Right lobe of liver (tissue), 6 donors: ENCODE measurements at regions not wholly inside any gene's neighbourhood (a gene's known extent, or its start where the extent isn't known, plus 50 kb on each side); places are given as distances from the start of the nearest gene placed in this dataset.

Experiments
- ATAC-seq, 4 donors: fragments of 200-7000 bp; cut with Tn5 transposase; one replicate each; pipeline ENCODE4 v1.9.1; 2020; ENCODE audit warnings: mild to moderate bottlenecking in 4 of 4, moderate library complexity in 4 of 4
- DNase-seq, 3 donors: peaks; one replicate each; pipeline ENCODE4 v3.0.0-alpha.2; 2020
- H3K27ac ChIP-seq, 3 donors: fragments of 200-600 bp; one replicate each; pipeline ENCODE4 v1.8.0; 2022
- H3K27me3 ChIP-seq, 2 donors: fragments of 200-600 bp; one replicate each; pipeline ENCODE4 v1.8.0; 2022
- H3K36me3 ChIP-seq, 4 donors: fragments of 200-600 bp; sonication (generic) in 1 of 4; one replicate each; pipeline versions ENCODE4 v1.5.1 to v1.8.0; 2017 to 2022; ENCODE audit warnings: control low read depth in 1 of 4
- H3K4me1 ChIP-seq, 4 donors: fragments of 200-600 bp; sonication (generic) in 1 of 4; one replicate each; pipeline versions ENCODE4 v1.5.1 to v1.8.0; 2017 to 2022; ENCODE audit warnings: control low read depth in 1 of 4
- H3K4me3 ChIP-seq, 3 donors: fragments of 200-600 bp; one replicate each; pipeline ENCODE4 v1.8.0; 2022
- H3K9me3 ChIP-seq, 4 donors: fragments of 200-600 bp; sonication (generic) in 1 of 4; one replicate each; pipeline versions ENCODE4 v1.5.1 to v1.8.0; 2017 to 2022; ENCODE audit warnings: control low read depth in 1 of 4
- POLR2A ChIP-seq: fragments of 450-650 bp; IDR thresholded peaks from one replicate; pipeline ENCODE4 v1.6.1; 2017; ENCODE audit warnings: antibody characterized with exemption, mild to moderate bottlenecking
- WGBS: methylation state at CpG from one replicate; pipeline ENCODE4 v1.1.6; 2018; ENCODE audit warnings: low coverage, low lambda C conversion rate; ENCODE audit not compliant: insufficient coverage; ENCODE audit errors: missing lambda C conversion rate; 5-methylcytosine and 5-hydroxymethylcytosine counted together
- intact Hi-C, 2 donors: fragments of 100-400 bp; cut with DNase I; formaldehyde crosslinking; loops; one replicate each; pipeline versions ENCODE4 v1.11.2 to v1.14.1; 2022
- TF ChIP-seq, protein P1 (sequence below), 4 donors: fragments of 200-600 bp in 3 of 4; fragments of 450-650 bp in 1 of 4; IDR thresholded peaks; one replicate each; pipeline versions ENCODE4 v1.5.1 to v1.8.0; 2016 to 2022; ENCODE audit warnings: antibody characterized with exemption in 4 of 4, mild to moderate bottlenecking in 2 of 4
- donor health status: DM: no; HTN: yes; CAD: no.
- donor health status: DM: no; HTN: no; CAD: no.
- donor health status: DM: no; HTN: no; CAD: no.
- donor health status: DM: no; HTN: yes; CAD: no.
- donor health status: DM: no; HTN: yes; CAD: no.

DNA sequence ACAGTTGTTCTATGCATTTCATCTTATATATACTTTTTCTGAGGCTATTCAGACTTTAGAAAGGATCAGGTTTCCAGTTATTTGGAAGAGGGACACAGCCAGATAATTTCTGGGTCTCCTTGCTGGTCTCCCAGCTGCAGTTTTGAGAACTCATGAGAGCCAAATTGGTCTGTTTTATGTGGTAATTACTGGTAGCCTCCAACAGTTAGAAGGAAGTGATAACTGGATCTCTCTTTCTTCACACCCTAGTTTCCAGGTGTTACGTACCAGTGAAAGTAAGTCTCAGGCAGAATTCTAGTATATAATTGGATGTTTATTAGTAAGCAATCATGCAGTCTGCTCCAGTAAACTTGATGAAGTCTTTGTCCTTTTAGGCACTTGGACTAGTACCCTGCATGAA, 63.2 kb upstream of the RPS23 start:
- intact Hi-C loops = no loop called here
- WGBS = 89% methylated on average over 1 of the region's 1 CpG

DNA sequence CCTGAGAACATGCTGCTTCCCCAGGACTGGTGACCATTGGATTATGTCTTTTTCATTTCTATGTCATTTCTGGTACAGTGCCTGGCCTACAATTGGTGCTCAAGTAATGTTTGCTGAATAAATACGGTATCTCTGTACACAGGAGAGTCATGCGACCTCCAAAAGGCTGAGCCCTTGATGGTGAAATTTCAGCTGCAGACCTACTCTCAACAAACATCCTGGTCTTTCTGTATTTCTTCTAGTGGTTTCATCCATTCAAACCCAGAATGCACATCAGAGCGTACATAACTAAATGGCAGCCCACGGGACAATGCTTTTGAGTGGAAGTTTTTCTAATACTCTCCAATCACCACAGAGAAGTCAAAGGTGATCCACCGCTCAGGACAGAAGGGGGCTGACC, 62.6 kb upstream of the RPS23 start:
- ATAC-seq = no peak
- 51% methylated on average over 4 of the region's 5 CpGs for WGBS

More for the DNA sequence above, 63.2 kb upstream of the RPS23 start:
- Histone ChIP-seq H3K36me3 (no peaks in the 10 kb centered on the region), H3K9me3 (no peaks in the 10 kb centered on the region), H3K27me3 (no peaks in the 10 kb centered on the region), H3K27ac (no peak overlapping the region), H3K4me3 (no peak overlapping the region), H3K4me1 (peaks cover 0 to 5% (median 0%) of the 10 kb centered on the region in 4 donors)
- no peak for TF ChIP-seq POLR2A
- TF ChIP-seq, protein P1, sequence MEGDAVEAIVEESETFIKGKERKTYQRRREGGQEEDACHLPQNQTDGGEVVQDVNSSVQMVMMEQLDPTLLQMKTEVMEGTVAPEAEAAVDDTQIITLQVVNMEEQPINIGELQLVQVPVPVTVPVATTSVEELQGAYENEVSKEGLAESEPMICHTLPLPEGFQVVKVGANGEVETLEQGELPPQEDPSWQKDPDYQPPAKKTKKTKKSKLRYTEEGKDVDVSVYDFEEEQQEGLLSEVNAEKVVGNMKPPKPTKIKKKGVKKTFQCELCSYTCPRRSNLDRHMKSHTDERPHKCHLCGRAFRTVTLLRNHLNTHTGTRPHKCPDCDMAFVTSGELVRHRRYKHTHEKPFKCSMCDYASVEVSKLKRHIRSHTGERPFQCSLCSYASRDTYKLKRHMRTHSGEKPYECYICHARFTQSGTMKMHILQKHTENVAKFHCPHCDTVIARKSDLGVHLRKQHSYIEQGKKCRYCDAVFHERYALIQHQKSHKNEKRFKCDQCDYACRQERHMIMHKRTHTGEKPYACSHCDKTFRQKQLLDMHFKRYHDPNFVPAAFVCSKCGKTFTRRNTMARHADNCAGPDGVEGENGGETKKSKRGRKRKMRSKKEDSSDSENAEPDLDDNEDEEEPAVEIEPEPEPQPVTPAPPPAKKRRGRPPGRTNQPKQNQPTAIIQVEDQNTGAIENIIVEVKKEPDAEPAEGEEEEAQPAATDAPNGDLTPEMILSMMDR (IDR thresholded peaks at IDR 0.05) = no peak
- DNase-seq = no peak
- ATAC-seq = no peak

DNA sequence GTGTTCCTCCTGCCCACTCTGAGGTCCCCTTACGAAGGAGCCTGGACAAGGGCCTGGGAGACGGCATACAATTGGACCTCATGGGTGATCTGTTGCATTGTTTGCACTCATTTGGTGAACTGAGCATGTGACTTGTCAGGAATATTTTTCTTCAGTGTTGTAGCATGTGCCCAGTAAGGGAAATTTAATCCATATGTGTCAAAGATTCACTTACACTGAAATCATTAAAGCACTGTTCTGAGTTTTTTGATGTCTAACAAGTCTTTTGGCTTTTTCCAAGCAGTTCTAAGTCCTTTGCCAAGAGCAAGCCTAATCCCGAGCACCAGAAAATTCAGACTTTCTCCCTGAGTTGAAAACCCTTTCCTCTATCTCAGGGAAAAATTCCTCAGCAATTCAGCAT, 61.6 kb upstream of the RPS23 start:
- Histone ChIP-seq H3K27ac (no peak overlapping the region), H3K36me3 (no peaks in the 10 kb centered on the region), H3K4me1 (peaks cover 0 to 2% (median 0%) of the 10 kb centered on the region in 4 donors), H3K4me3 (no peak overlapping the region), H3K9me3 (no peaks in the 10 kb centered on the region), H3K27me3 (no peaks in the 10 kb centered on the region)
- TF ChIP-seq POLR2A = no peak
- TF ChIP-seq, protein P1 (IDR thresholded peaks at IDR 0.05) = no peak
- no peak for ATAC-seq
- DNase-seq = no peak
- WGBS = 82% methylated on average over 3 of the region's 3 CpGs
- intact Hi-C loops = no loop called here

More for the DNA sequence above, 62.6 kb upstream of the RPS23 start:
- H3K4me1 ChIP-seq = peaks cover 0 to 5% (median 0%) of the 10 kb centered on the region in 4 donors
- no peak for TF ChIP-seq POLR2A
- TF ChIP-seq, protein P1 (IDR thresholded peaks at IDR 0.05) = no peak
- H3K36me3 ChIP-seq = no peaks in the 10 kb centered on the region
- intact Hi-C loops = no loop called here
- no peak overlapping the region for H3K27ac ChIP-seq
- H3K4me3 ChIP-seq = no peak overlapping the region
- no peaks in the 10 kb centered on the region for H3K27me3 ChIP-seq
- no peak for DNase-seq
- no peaks in the 10 kb centered on the region for H3K9me3 ChIP-seq

DNA sequence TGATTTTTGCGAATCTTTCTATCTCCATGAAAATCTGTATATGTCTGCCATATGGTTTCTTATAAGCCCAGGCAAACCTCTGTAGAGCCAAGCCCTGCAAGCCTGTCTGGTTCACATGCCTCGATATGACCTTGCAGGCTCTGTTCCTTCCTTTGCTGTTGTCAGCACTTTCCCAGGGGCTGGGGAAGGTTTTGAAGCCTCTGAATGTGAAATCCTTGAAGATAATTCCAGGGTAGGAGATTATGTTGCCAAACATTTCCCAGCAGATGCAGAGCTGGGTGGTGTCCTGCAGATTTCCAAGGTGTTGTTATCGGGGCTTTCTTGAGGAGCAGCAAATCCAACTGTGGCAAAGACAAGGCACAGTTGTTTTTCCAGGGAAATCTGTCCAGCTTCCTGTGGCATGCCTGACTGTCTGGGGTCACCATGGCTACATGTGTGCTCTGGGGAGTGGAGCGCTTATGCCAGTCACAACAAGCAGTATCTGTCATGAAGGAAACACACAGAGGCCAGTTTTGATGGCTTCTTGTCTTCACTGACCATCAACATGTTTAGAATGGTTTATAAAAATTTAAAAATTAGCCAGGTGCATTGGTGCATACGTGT, 60.7 kb upstream of the RPS23 start:
- DNase-seq (no peak), ATAC-seq (no peak)
- Histone ChIP-seq H3K4me3 (no peak overlapping the region), H3K9me3 (no peaks in the 10 kb centered on the region), H3K4me1 (no peaks in the 10 kb centered on the region), H3K27ac (no peak overlapping the region), H3K36me3 (no peaks in the 10 kb centered on the region), H3K27me3 (no peaks in the 10 kb centered on the region)
- TF ChIP-seq, protein P1 (IDR thresholded peaks at IDR 0.05) = no peak
- TF ChIP-seq POLR2A = no peak
- intact Hi-C loops = no loop called here
- WGBS = 68% methylated on average over 4 of the region's 5 CpGs
